Left ventricle myocardium inferior (tissue), 1 donor: ENCODE measurements at regions not wholly inside any gene's neighbourhood (a gene's known extent, or its start where the extent isn't known, plus 50 kb on each side); places are given as distances from the start of the nearest gene placed in this dataset.

Experiments used
- DNase-seq: peaks from one replicate; pipeline ENCODE4 v3.0.0-alpha.2; 2020
- H3K27ac ChIP-seq: fragments of 200-600 bp; replicated peaks from 2 replicates; pipeline ENCODE4 v1.8.0; 2021
- H3K27me3 ChIP-seq: fragments of 200-600 bp; 2 replicates; pipeline ENCODE4 v1.8.0; 2021; ENCODE audit warnings: low read depth
- H3K36me3 ChIP-seq: fragments of 200-600 bp; 2 replicates; pipeline ENCODE4 v1.8.0; 2021
- H3K4me1 ChIP-seq: fragments of 200-600 bp; 2 replicates; pipeline ENCODE4 v1.8.0; 2021
- H3K4me3 ChIP-seq: fragments of 200-600 bp; 2 replicates; pipeline ENCODE4 v1.8.0; 2021; ENCODE audit warnings: mild to moderate bottlenecking, moderate library complexity
- H3K9me3 ChIP-seq: fragments of 200-600 bp; replicated peaks from 2 replicates; pipeline ENCODE4 v1.8.0; 2021
- CTCF ChIP-seq: fragments of 200-600 bp; IDR thresholded peaks from 2 replicates; pipeline ENCODE4 v1.8.0; 2021; ENCODE audit warnings: antibody characterized with exemption, mild to moderate bottlenecking, borderline replicate concordance
- intact Hi-C: fragments of 100-400 bp; cut with micrococcal nuclease; formaldehyde crosslinking; loops from one replicate; pipeline ENCODE4 v1.11.0; 2022
- donor health status: DM: no; HTN: yes; CAD: no; lungs with severe emphysema.

GRCh38 chr3:148455098-148455497, 242.6 kb upstream of the AGTR1 start:
- Histone ChIP-seq H3K36me3 (no peaks in the 10 kb centered on the region), H3K4me3 (no peak overlapping the region), H3K27me3 (no peaks in the 10 kb centered on the region), H3K27ac (no peak overlapping the region), H3K9me3 (no peaks in the 10 kb centered on the region), H3K4me1 (no peaks in the 10 kb centered on the region)
- DNase-seq = no peak
- TF ChIP-seq CTCF = no peak
- intact Hi-C loops = no loop called here

GRCh38 chr3:148457886-148458285, 239.8 kb upstream of the AGTR1 start:
- no peak for TF ChIP-seq CTCF
- intact Hi-C loops = no loop called here
- DNase-seq = no peak
- Histone ChIP-seq H3K4me1 (no peaks in the 10 kb centered on the region), H3K27me3 (no peaks in the 10 kb centered on the region), H3K36me3 (no peaks in the 10 kb centered on the region), H3K27ac (no peak overlapping the region), H3K4me3 (no peak overlapping the region), H3K9me3 (peaks cover 17% of the 10 kb centered on the region)

- Histone ChIP-seq H3K4me1 (no peaks in the 10 kb centered on the region), H3K36me3 (no peaks in the 10 kb centered on the region), H3K4me3 (no peak overlapping the region), H3K27ac (no peak overlapping the region), H3K27me3 (no peaks in the 10 kb centered on the region), H3K9me3 (peaks cover 21% of the 10 kb centered on the region)
- intact Hi-C loops = no loop called here
- DNase-seq = no peak
- TF ChIP-seq CTCF = peak; percentile 27
Measured at GRCh38 chr3:148459931-148460513, 237.7 kb upstream of the AGTR1 start.

GRCh38 chr3:148460686-148461085, 237.0 kb upstream of the AGTR1 start:
- no peaks in the 10 kb centered on the region for H3K4me1 ChIP-seq
- H3K27me3 ChIP-seq = no peaks in the 10 kb centered on the region
- peaks cover 21% of the 10 kb centered on the region for H3K9me3 ChIP-seq
- H3K27ac ChIP-seq = no peak overlapping the region
- H3K4me3 ChIP-seq = no peak overlapping the region
- intact Hi-C loops = no loop called here
- no peaks in the 10 kb centered on the region for H3K36me3 ChIP-seq
- DNase-seq = no peak
- TF ChIP-seq CTCF = no peak

- Histone ChIP-seq H3K4me1 (no peaks in the 10 kb centered on the region), H3K27me3 (no peaks in the 10 kb centered on the region), H3K27ac (no peak overlapping the region), H3K4me3 (no peak overlapping the region), H3K36me3 (no peaks in the 10 kb centered on the region), H3K9me3 (peaks cover 21% of the 10 kb centered on the region)
- no peak for DNase-seq
- intact Hi-C loops = no loop called here
- TF ChIP-seq CTCF = no peak
Measured at GRCh38 chr3:148464246-148464645, 233.5 kb upstream of the AGTR1 start.
